ENCODE measurements at regions not wholly inside any gene's neighbourhood (a gene's known extent, or its start where the extent isn't known, plus 50 kb on each side); places are given as distances from the start of the nearest gene placed in this dataset.

- Histone ChIP-seq H3K9me3 (ENCODE audit: control insufficient read depth, insufficient read depth, low read length) (peaks cover 4% of the 10 kb centered on the region; the same call in 1 of the 2 replicates), H3K27me3 (ENCODE audit: control insufficient read depth, low read length) (no peaks in the 10 kb centered on the region), H3K4me3 (ENCODE audit: low read length) (no peak overlapping the region), H3K36me3 (ENCODE audit: control insufficient read depth, low read length) (no peaks in the 10 kb centered on the region), H3K4me2 (ENCODE audit: low read length) (no peak overlapping the region), H3K9me2 (replicated peaks; ENCODE audit: control insufficient read depth, low read length) (no peaks in the 10 kb centered on the region), H3K27ac (ENCODE audit: low read depth, low read length) (no peak overlapping the region), H4K20me1 (ENCODE audit: control insufficient read depth, insufficient read depth, low read depth, low read length) (no peaks in the 10 kb centered on the region), H3K79me2 (ENCODE audit: control insufficient read depth, low read length) (no peaks in the 10 kb centered on the region), H3K4me1 (ENCODE audit: control insufficient read depth, low read length) (no peaks in the 10 kb centered on the region), H3F3A (ENCODE audit: control insufficient read depth, insufficient read depth) (no peaks in the 10 kb centered on the region)
- TF ChIP-seq CTCF (IDR thresholded peaks at IDR 0.05; ENCODE audit: low read depth, low read length, poor library complexity, severe bottlenecking) (no peak), EZH2phosphoT487 (IDR thresholded peaks at IDR 0.05; ENCODE audit: borderline replicate concordance, low read length) (no peak)
Measured at GRCh38 chr13:58429917-58430316, 798.4 kb downstream of the PCDH17 start.

- TF ChIP-seq CTCF (IDR thresholded peaks at IDR 0.05; ENCODE audit: low read depth, low read length, poor library complexity, severe bottlenecking) (no peak), EZH2phosphoT487 (IDR thresholded peaks at IDR 0.05; ENCODE audit: borderline replicate concordance, low read length) (no peak)
- H3K4me2 ChIP-seq (ENCODE audit: low read length), result no peak overlapping the region
- no peak overlapping the region for H3K4me3 ChIP-seq (ENCODE audit: low read length)
Measured at GRCh38 chr13:58434943-58435342, 803.4 kb downstream of the PCDH17 start.

GRCh38 chr13:58437427-58437826, 805.9 kb downstream of the PCDH17 start:
- H4K20me1 ChIP-seq (ENCODE audit: control insufficient read depth, insufficient read depth, low read depth, low read length), result no peaks in the 10 kb centered on the region
- H3K27me3 ChIP-seq (ENCODE audit: control insufficient read depth, low read length), result no peaks in the 10 kb centered on the region
- H3F3A ChIP-seq (ENCODE audit: control insufficient read depth, insufficient read depth), result no peaks in the 10 kb centered on the region
- no peaks in the 10 kb centered on the region for H3K79me2 ChIP-seq (ENCODE audit: control insufficient read depth, low read length)
- no peaks in the 10 kb centered on the region for H3K9me3 ChIP-seq (ENCODE audit: control insufficient read depth, insufficient read depth, low read length)
- no peaks in the 10 kb centered on the region for H3K4me1 ChIP-seq (ENCODE audit: control insufficient read depth, low read length)
- no peak overlapping the region for H3K27ac ChIP-seq (ENCODE audit: low read depth, low read length)
- TF ChIP-seq EZH2phosphoT487 (IDR thresholded peaks at IDR 0.05; ENCODE audit: borderline replicate concordance, low read length), result no peak
- no peak for TF ChIP-seq CTCF (IDR thresholded peaks at IDR 0.05; ENCODE audit: low read depth, low read length, poor library complexity, severe bottlenecking)
- no peak overlapping the region for H3K4me3 ChIP-seq (ENCODE audit: low read length)
- no peaks in the 10 kb centered on the region for H3K36me3 ChIP-seq (ENCODE audit: control insufficient read depth, low read length)
- H3K9me2 ChIP-seq (replicated peaks; ENCODE audit: control insufficient read depth, low read length), result no peaks in the 10 kb centered on the region
- no peak overlapping the region for H3K4me2 ChIP-seq (ENCODE audit: low read length)

More at GRCh38 chr13:58434943-58435342, 803.4 kb downstream of the PCDH17 start:
- Histone ChIP-seq H3K79me2 (ENCODE audit: control insufficient read depth, low read length) (no peaks in the 10 kb centered on the region), H3F3A (ENCODE audit: control insufficient read depth, insufficient read depth) (no peaks in the 10 kb centered on the region), H3K36me3 (ENCODE audit: control insufficient read depth, low read length) (no peaks in the 10 kb centered on the region), H4K20me1 (ENCODE audit: control insufficient read depth, insufficient read depth, low read depth, low read length) (no peaks in the 10 kb centered on the region), H3K27me3 (ENCODE audit: control insufficient read depth, low read length) (no peaks in the 10 kb centered on the region), H3K27ac (ENCODE audit: low read depth, low read length) (no peak overlapping the region), H3K9me3 (ENCODE audit: control insufficient read depth, insufficient read depth, low read length) (no peaks in the 10 kb centered on the region; the same call in 1 of the 2 replicates), H3K4me1 (ENCODE audit: control insufficient read depth, low read length) (no peaks in the 10 kb centered on the region), H3K9me2 (replicated peaks; ENCODE audit: control insufficient read depth, low read length) (no peaks in the 10 kb centered on the region)

Measured in DOHH2 (cell line).